ENCODE measurements at regions not wholly inside any gene's neighbourhood (a gene's known extent, or its start where the extent isn't known, plus 50 kb on each side); places are given as distances from the start of the nearest gene placed in this dataset.

DNA sequence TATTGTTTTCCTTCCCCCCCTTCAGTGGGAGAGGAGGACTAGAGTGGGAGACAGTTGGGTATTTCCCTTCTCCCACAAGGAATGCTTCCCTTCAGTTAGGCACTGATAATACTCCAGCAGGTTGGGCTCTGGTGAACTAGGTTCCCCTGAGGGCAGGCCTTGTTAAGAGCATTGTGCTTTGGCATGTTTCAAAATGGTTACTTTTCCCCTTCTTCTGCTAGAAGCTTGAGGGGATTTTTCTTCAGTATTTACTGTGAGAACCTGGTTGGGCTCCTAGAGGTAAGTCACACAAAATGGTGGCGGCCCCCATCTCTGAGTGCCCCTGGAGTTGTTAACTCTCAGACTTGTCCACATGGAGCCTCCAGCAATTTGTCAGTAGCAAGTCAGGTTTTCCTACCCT lies 156.2 kb downstream of the CYB561 start:
- DNase-seq: no peak
- 100% methylated on average over 1 of the region's 1 CpG for WGBS, 2 donors
- H3K4me3 ChIP-seq: no peak overlapping the region
- no peak for ATAC-seq (ENCODE audit: insufficient read depth, low FRiP score)
- H3K9me3 ChIP-seq (ENCODE audit: control insufficient read depth in 4 of 4, insufficient read depth in 3 of 4, low read length in 3 of 4): peaks cover 0 to 12% (median 3%) of the 10 kb centered on the region in 4 donors
- H3K27me3 ChIP-seq (ENCODE audit: control insufficient read depth in 3 of 3, insufficient read depth in 3 of 3, low read length in 2 of 3): no peaks in the 10 kb centered on the region
- H3K9ac ChIP-seq (ENCODE audit: insufficient read depth in 1 of 2, low read length in 2 of 2): no peak overlapping the region
- H3K36me3 ChIP-seq (ENCODE audit: control insufficient read depth in 4 of 4, insufficient read depth in 4 of 4, low read length in 4 of 4): peaks cover 0 to 8% (median 5%) of the 10 kb centered on the region in 4 donors
- peaks cover 0 to 26% (median 0%) of the 10 kb centered on the region in 5 donors for H3K4me1 ChIP-seq (ENCODE audit: control insufficient read depth in 5 of 5, insufficient read depth in 5 of 5, low read length in 5 of 5)
- H3K27ac ChIP-seq (ENCODE audit: low read depth in 1 of 2, low read length in 1 of 2): no peak overlapping the region
- TF ChIP-seq, protein P1, sequence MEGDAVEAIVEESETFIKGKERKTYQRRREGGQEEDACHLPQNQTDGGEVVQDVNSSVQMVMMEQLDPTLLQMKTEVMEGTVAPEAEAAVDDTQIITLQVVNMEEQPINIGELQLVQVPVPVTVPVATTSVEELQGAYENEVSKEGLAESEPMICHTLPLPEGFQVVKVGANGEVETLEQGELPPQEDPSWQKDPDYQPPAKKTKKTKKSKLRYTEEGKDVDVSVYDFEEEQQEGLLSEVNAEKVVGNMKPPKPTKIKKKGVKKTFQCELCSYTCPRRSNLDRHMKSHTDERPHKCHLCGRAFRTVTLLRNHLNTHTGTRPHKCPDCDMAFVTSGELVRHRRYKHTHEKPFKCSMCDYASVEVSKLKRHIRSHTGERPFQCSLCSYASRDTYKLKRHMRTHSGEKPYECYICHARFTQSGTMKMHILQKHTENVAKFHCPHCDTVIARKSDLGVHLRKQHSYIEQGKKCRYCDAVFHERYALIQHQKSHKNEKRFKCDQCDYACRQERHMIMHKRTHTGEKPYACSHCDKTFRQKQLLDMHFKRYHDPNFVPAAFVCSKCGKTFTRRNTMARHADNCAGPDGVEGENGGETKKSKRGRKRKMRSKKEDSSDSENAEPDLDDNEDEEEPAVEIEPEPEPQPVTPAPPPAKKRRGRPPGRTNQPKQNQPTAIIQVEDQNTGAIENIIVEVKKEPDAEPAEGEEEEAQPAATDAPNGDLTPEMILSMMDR (IDR thresholded peaks at IDR 0.05; ENCODE audit: control extremely low read depth, extremely low read depth): no peak

DNA sequence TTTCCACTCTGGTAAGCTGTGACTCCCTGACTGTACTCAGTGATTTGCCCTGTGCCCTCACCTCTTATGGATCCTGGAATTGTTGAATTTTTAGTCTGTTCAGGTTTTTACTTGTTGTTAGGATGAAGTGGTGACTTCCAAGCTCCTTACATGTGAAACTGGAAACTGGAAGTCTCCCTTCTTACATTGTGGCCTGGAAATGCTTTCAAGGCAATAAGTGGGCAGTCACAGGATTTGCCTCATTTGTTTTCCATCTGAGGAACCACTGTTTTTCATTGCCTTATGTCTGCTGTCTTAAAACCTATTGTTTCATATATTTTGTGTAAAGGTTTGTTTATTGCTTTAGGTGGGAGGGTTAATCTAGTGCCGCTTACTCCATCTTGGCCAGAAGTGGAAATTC lies 155.8 kb downstream of the CYB561 start:
- H3K9me3 ChIP-seq (ENCODE audit: control insufficient read depth in 4 of 4, insufficient read depth in 3 of 4, low read length in 3 of 4): peaks cover 0 to 12% (median 3%) of the 10 kb centered on the region in 4 donors
- no peak overlapping the region for H3K4me3 ChIP-seq
- H3K36me3 ChIP-seq (ENCODE audit: control insufficient read depth in 4 of 4, insufficient read depth in 4 of 4, low read length in 4 of 4): peaks cover 0 to 8% (median 4%) of the 10 kb centered on the region in 4 donors
- no peak overlapping the region for H3K27ac ChIP-seq (ENCODE audit: low read depth in 1 of 2, low read length in 1 of 2)
- no peaks in the 10 kb centered on the region for H3K27me3 ChIP-seq (ENCODE audit: control insufficient read depth in 3 of 3, insufficient read depth in 3 of 3, low read length in 2 of 3)
- 96 to 100% methylated on average over 1 of the region's 1 CpG for WGBS, 2 donors
- DNase-seq (no peak), ATAC-seq (ENCODE audit: insufficient read depth, low FRiP score) (no peak)
- peaks cover 0 to 26% (median 0%) of the 10 kb centered on the region in 5 donors for H3K4me1 ChIP-seq (ENCODE audit: control insufficient read depth in 5 of 5, insufficient read depth in 5 of 5, low read length in 5 of 5)
- TF ChIP-seq, protein P1 (IDR thresholded peaks at IDR 0.05; ENCODE audit: control extremely low read depth, extremely low read depth): no peak
- H3K9ac ChIP-seq (ENCODE audit: insufficient read depth in 1 of 2, low read length in 2 of 2): no peak overlapping the region

DNA sequence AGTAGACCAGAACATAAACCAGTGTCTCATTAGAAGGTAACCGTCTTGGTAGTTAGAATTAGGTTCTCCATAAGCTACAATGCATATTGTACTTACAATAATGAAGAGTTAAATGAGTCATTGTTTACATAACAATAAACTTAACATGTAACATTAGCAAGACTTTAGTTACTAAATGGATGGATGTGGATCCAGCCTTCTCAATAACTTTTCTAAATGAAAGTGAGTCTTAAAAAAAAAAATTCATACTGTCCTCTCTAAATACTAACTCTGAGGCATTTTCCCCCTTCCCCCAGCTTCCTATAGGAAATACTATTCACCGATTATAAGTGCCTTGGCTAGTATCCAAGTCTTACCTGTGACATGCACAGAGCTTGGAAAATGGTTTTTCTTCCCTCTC lies 155.3 kb downstream of the CYB561 start:
- ATAC-seq (ENCODE audit: insufficient read depth, low FRiP score) (no peak), DNase-seq (no peak)
- WGBS, 2 donors: 69 to 72% methylated on average over 2 of the region's 2 CpGs
- no peaks in the 10 kb centered on the region for H3K27me3 ChIP-seq (ENCODE audit: control insufficient read depth in 3 of 3, insufficient read depth in 3 of 3, low read length in 2 of 3)
- H3K9me3 ChIP-seq (ENCODE audit: control insufficient read depth in 4 of 4, insufficient read depth in 3 of 4, low read length in 3 of 4): peaks cover 0 to 11% (median 1%) of the 10 kb centered on the region in 4 donors
- H3K36me3 ChIP-seq (ENCODE audit: control insufficient read depth in 4 of 4, insufficient read depth in 4 of 4, low read length in 4 of 4): peaks cover 0 to 4% (median 2%) of the 10 kb centered on the region in 4 donors
- TF ChIP-seq, protein P1 (IDR thresholded peaks at IDR 0.05; ENCODE audit: control extremely low read depth, extremely low read depth): no peak
- peaks cover 0 to 26% (median 0%) of the 10 kb centered on the region in 5 donors for H3K4me1 ChIP-seq (ENCODE audit: control insufficient read depth in 5 of 5, insufficient read depth in 5 of 5, low read length in 5 of 5)
- H3K9ac ChIP-seq (ENCODE audit: insufficient read depth in 1 of 2, low read length in 2 of 2): no peak overlapping the region
- no peak overlapping the region for H3K27ac ChIP-seq (ENCODE audit: low read depth in 1 of 2, low read length in 1 of 2)
- H3K4me3 ChIP-seq: no peak overlapping the region

DNA sequence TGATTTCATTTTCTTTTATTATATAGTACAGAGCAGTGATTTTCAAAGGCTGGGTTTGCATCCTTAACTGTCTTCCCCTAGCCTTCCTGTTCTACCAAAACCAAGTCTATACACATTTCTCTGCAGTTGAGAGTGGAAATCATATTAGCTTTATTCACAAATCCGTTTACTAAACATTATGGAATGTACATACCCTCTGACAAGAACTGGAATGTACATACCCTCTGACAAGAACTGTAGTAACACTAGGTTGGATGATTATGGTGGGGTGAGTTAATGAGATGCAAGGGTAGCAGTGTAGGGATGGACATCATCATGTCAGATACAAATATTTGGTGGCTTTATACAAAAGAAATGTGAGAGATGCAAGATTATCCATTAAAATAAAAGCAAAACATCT lies 154.8 kb downstream of the CYB561 start:
- H3K27ac ChIP-seq (ENCODE audit: low read depth in 1 of 2, low read length in 1 of 2): no peak overlapping the region
- no peak for ATAC-seq (ENCODE audit: insufficient read depth, low FRiP score)
- H3K36me3 ChIP-seq (ENCODE audit: control insufficient read depth in 4 of 4, insufficient read depth in 4 of 4, low read length in 4 of 4): peaks cover 2 to 5% (median 3%) of the 10 kb centered on the region in 4 donors
- H3K4me1 ChIP-seq (ENCODE audit: control insufficient read depth in 5 of 5, insufficient read depth in 5 of 5, low read length in 5 of 5): peaks cover 0 to 26% (median 0%) of the 10 kb centered on the region in 5 donors
- WGBS, 2 donors: 87 to 91% methylated on average over 1 of the region's 1 CpG
- no peak overlapping the region for H3K4me3 ChIP-seq
- no peak overlapping the region for H3K9ac ChIP-seq (ENCODE audit: insufficient read depth in 1 of 2, low read length in 2 of 2)
- TF ChIP-seq, protein P1 (IDR thresholded peaks at IDR 0.05; ENCODE audit: control extremely low read depth, extremely low read depth): no peak
- DNase-seq: no peak
- H3K9me3 ChIP-seq (ENCODE audit: control insufficient read depth in 4 of 4, insufficient read depth in 3 of 4, low read length in 3 of 4): peaks cover 0 to 6% (median 4%) of the 10 kb centered on the region in 4 donors
- no peaks in the 10 kb centered on the region for H3K27me3 ChIP-seq (ENCODE audit: control insufficient read depth in 3 of 3, insufficient read depth in 3 of 3, low read length in 2 of 3)
